ENCODE measurements at regions not wholly inside any gene's neighbourhood (a gene's known extent, or its start where the extent isn't known, plus 50 kb on each side); places are given as distances from the start of the nearest gene placed in this dataset.
"Not testable (repeated sequence)": the region's sequence is repeated elsewhere in the genome, so short reads cannot be mapped to it uniquely, and the experiment has no call there.

- no peaks in the 10 kb centered on the region for H3K4me1 Mint-ChIP-seq
- no peaks in the 10 kb centered on the region for H3K27me3 Mint-ChIP-seq
- no peaks in the 10 kb centered on the region for H3K36me3 Mint-ChIP-seq (ENCODE audit: low read depth)
- ChIA-PET CTCF (no interaction called here), POLR2A (no interaction called here)
- intact Hi-C loops (cut with micrococcal nuclease), result no loop called here
- peaks cover 6% of the 10 kb centered on the region for H3K9me3 Mint-ChIP-seq
- no peak for ATAC-seq (ENCODE audit: low read depth)
- no peak overlapping the region for H3K27ac Mint-ChIP-seq
- DNase-seq, result no peak
- no peak overlapping the region for H3K4me3 Mint-ChIP-seq
- TF ChIP-seq CTCF (IDR thresholded peaks at IDR 0.05), result no peak
These were observed 838.7 kb downstream of the CCDC85A start for GRCh38 chr2:57022496-57022895.

GRCh38 chr2:57044931-57045635 lies 861.3 kb downstream of the CCDC85A start:
- no peak overlapping the region for H3K27ac Mint-ChIP-seq
- no peak for ATAC-seq (ENCODE audit: low read depth)
- no peaks in the 10 kb centered on the region for H3K36me3 Mint-ChIP-seq (ENCODE audit: low read depth)
- no peak for DNase-seq
- ChIA-PET POLR2A (no interaction called here), CTCF (no interaction called here)
- no peaks in the 10 kb centered on the region for H3K27me3 Mint-ChIP-seq
- intact Hi-C loops (cut with micrococcal nuclease), result no loop called here
- no peak for TF ChIP-seq CTCF (IDR thresholded peaks at IDR 0.05)
- peaks cover 5% of the 10 kb centered on the region for H3K9me3 Mint-ChIP-seq
- no peak overlapping the region for H3K4me3 Mint-ChIP-seq
- H3K4me1 Mint-ChIP-seq, result no peaks in the 10 kb centered on the region

GRCh38 chr2:57049273-57049672 lies 865.5 kb downstream of the CCDC85A start:
- CTCF ChIA-PET, result no interaction called here
- POLR2A ChIA-PET, result no interaction called here
- Mint-ChIP-seq H3K27ac (no peak overlapping the region), H3K4me1 (no peaks in the 10 kb centered on the region), H3K4me3 (no peak overlapping the region), H3K27me3 (no peaks in the 10 kb centered on the region), H3K9me3 (peaks cover 3% of the 10 kb centered on the region), H3K36me3 (ENCODE audit: low read depth) (no peaks in the 10 kb centered on the region)
- ATAC-seq (ENCODE audit: low read depth), result no peak
- intact Hi-C loops (cut with micrococcal nuclease), result no loop called here
- DNase-seq, result no peak
- no peak for TF ChIP-seq CTCF (IDR thresholded peaks at IDR 0.05)

- ChIA-PET CTCF (no interaction called here), POLR2A (no interaction called here)
- ATAC-seq (ENCODE audit: low read depth) (no peak), DNase-seq (no peak)
- no peaks in the 10 kb centered on the region for H3K36me3 Mint-ChIP-seq (ENCODE audit: low read depth)
- peaks cover 3% of the 10 kb centered on the region for H3K9me3 Mint-ChIP-seq
- no peak for TF ChIP-seq CTCF (IDR thresholded peaks at IDR 0.05)
- intact Hi-C loops (cut with micrococcal nuclease), result no loop called here
- no peak overlapping the region for H3K27ac Mint-ChIP-seq
- no peak overlapping the region for H3K4me3 Mint-ChIP-seq
- H3K27me3 Mint-ChIP-seq, result no peaks in the 10 kb centered on the region
- H3K4me1 Mint-ChIP-seq, result no peaks in the 10 kb centered on the region
These were observed 866.2 kb downstream of the CCDC85A start for GRCh38 chr2:57050007-57050406.

DNA sequence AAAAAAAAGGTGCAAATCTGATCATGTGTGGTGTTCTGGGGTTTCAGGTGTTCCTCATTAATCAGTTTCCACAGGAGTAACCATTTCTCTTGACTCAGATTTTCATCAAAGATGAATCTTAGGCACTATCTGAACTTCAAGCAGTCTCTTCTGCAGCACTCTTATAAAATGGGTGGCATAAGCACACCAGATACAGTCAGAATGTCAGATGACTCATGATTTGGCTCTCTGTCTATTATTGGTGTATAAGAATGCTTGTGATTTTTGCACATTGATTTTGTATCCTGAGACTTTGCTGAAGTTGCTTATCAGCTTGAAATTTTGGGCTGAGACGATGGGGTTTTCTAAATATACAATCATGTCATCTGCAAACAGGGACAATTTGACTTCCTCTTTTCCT lies 882.5 kb downstream of the CCDC85A start:
- H3K9me3 Mint-ChIP-seq; H3K36me3 Mint-ChIP-seq (ENCODE audit: low read depth); POLR2A ChIA-PET; ATAC-seq (ENCODE audit: low read depth); H3K27ac Mint-ChIP-seq; DNase-seq; H3K4me3 Mint-ChIP-seq; CTCF ChIA-PET; intact Hi-C loops (cut with micrococcal nuclease); H3K27me3 Mint-ChIP-seq; H3K4me1 Mint-ChIP-seq: not testable (repeated sequence)

DNA sequence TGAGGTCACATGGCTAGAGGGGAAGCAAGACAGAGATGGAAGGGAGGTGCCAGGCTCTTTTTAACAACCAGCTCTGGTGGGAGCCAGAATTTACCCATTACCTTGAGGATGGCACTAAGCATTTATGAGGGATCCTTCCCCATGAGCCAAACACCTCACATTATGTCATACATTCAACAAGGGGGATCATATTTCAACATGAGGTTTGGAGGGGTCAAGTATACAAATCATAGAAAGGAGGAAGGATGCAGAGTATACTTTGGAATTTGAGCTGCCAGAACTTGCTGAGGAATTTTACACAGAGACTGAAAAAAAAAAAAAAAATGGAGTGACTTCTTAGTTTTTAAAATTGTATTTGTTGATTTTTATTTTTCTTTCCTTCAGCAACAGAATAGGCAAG lies 891.4 kb downstream of the CCDC85A start:
- peaks cover 5% of the 10 kb centered on the region for H3K9me3 Mint-ChIP-seq
- no peak for ATAC-seq (ENCODE audit: low read depth)
- DNase-seq, result no peak
- no peak for TF ChIP-seq CTCF (IDR thresholded peaks at IDR 0.05)
- ChIA-PET CTCF (no interaction called here), POLR2A (no interaction called here)
- no peaks in the 10 kb centered on the region for H3K4me1 Mint-ChIP-seq
- no peak overlapping the region for H3K27ac Mint-ChIP-seq
- intact Hi-C loops (cut with micrococcal nuclease), result no loop called here
- no peaks in the 10 kb centered on the region for H3K27me3 Mint-ChIP-seq
- no peaks in the 10 kb centered on the region for H3K36me3 Mint-ChIP-seq (ENCODE audit: low read depth)
- no peak overlapping the region for H3K4me3 Mint-ChIP-seq

Data from activated B cell treated with CpG ODN at 0.5 μM for 24 hours (primary cell).